NCI-H2227 (cell line): ENCODE measurements at regions not wholly inside any gene's neighbourhood (a gene's known extent, or its start where the extent isn't known, plus 50 kb on each side); places are given as distances from the start of the nearest gene placed in this dataset.
"Not testable (repeated sequence)": the region's sequence is repeated elsewhere in the genome, so short reads cannot be mapped to it uniquely, and the experiment has no call there.

ENCODE experiments used
- DNase-seq: peaks from one replicate; lab custom pipeline; 2025; ENCODE audit not compliant: unreplicated experiment; lab: John Stamatoyannopoulos, UW

DNA sequence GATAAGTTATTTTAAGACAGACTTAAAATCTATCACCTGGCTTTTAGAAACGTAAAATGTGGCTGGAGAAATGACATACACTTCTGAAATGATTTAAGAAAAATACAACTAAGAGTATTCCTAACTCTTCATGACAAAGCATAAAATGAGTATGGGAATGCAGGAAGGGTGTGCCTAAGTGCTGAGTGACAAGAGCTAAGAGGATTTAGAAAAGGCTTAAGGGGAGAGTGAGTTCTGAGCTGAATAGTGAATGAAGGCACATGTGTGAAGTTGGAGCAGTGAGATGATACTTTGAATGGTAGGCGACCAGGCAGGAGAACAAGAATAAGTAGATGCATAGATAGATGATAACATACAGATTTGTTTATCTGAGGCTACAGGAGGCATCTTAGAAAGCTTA is 458.3 kb upstream of the TENM3 start:
- DNase-seq: no peak

DNA sequence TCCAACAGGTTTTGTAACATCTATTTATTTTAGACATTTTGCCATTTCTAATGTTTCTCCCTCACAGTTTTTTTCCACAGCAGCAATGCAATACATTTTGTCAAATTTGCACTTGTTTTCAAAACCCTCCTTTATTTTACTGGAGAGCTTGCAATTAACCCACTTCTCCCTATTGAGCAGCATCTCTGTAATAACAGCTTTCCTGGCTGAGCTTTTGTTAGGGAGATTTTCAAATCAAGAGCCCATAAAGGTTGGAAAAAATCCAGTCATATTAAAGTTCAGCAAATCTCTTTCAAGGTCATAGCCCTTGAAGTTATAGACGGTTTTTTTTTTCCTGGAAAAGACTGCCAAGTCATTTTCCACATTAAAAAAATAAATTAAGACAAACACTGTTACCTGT is 450.6 kb upstream of the TENM3 start:
- peak; percentile 34 for DNase-seq

DNA sequence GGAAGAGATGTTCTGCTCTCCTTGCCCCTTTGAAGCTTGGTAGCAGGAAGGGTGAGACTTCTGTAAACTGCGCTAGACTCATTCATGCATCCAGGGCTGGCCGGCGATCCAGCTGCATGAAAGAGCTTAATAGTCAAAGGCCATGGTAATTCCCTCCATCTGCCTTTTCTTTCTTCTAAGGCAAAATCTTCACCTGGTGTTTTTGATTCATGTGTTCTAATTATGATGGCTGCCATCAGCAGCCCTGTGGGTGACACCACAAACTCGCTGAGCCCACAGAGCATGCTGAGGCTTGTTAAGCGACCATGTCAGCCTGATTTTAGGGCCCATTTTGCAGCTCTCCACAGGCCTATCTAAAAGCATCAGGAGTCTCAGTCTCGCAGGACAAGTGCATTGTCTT is 450.1 kb upstream of the TENM3 start:
- peak; percentile 34 for DNase-seq

DNA sequence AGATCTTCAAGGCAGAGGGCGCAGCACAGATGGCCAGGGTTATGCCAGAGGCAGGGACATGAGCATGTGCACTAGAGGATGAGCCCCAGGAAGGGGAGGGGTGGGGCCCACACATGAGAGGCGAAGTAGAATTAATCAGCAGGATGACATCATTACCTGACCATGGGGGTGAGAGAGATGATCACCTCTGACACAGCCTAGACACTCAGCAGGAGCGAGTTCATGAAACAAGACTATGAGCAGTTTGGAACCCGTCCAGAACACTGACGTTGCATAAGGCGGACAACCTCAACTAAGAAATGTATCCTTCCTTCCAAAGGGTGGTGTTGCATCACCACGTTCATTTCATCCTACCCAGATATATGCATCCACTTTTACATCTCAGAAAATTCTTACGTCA is 446.7 kb upstream of the TENM3 start:
- no peak for DNase-seq

DNA sequence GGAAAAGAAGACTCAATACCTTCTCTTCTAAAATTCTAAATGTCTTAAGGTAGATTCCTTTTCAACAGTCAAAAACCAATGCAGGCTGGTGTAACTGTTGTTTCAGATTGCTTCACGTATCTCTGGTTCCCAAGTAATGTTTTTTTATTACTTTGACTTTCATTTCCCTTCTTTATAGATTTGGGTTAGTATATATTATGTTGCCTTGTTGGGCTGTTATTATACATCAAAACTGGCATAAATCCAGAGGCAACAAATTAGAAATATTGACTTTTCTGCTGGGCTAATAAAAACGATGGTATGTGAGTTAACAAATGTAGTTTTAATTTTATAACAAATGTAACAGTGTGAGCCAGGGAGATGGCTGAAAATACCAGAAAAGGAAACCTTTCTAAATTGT is 444.7 kb upstream of the TENM3 start:
- no peak for DNase-seq

DNA sequence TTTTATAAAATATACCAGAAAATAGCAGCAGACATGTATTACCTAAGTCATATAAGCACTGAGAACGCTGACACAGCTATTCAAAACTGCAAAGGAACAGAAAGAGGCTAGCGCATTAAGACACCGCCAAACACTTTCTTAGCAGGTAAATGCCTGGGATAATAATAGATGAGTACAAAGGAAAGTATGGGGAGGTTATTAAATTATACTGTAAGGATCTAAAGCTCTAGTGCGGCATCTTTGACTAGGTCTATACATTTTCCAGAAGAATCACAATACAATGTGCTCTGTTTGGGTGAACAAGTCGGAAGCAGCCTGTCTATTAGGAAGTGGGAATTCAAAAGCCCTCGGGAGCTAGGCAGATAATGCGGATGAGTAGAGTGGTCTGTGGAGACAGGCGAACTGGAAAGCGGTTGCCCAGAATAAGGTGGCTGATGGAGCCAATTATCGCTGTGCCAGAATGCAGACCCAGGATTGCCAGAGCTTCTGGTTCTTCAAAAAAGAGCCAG is 443.6 kb upstream of the TENM3 start:
- DNase-seq: no peak

DNA sequence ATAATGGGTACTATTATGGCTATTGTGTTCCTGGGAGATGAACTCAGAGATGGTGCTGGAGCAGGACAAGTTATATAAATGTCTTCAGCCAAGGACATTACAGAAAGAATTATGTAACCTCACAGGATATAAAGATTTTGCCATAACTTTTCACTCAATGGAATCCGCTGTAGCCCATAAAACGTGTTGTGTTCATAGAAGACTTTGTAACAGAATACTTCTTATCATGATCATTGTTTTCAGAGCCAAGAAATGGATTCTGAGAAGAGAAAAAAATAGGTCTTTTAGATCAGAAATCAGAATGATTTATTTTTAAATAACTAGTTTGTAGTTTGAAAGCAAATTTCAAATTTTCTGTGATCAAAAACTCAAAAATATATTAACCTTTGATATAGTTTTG is 441.0 kb upstream of the TENM3 start:
- DNase-seq: no peak

DNA sequence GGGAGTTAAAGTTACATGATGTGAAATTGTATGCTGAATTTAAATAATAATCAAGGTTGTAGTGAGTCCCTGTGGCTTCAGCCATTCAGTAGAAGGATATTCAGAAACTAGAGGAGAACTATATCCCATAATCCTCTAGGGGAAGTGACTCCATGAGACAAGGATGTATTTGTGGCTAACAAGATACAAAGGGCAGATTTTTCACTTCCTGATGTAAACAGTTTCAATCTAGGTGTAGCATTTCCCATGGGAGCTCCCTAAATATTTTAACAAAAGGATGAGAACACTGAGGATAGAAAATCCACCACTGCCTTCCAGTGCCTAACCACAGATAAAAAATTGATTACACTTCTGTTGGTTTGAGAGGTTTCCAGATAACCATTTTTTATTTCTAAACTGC is 435.4 kb upstream of the TENM3 start:
- no peak for DNase-seq

DNA sequence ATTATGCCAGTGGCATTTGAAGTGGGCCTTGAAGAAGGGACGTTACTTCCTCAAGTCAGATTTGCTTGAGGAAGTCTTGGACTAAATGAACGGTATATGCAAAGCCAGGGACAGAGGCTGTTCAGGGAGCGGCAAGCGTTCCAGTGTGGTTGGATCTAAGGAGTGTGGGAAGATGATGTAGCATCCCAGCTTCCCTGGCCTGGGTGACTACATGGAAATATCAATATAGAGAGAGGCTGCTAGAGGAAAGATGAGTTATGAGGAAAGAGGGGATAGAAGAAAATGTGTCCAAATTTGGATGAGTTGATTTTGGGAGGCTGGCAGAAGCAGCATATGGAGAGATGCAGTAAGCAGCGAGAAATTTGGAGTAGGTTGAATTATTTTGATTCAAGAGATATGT is 432.5 kb upstream of the TENM3 start:
- DNase-seq: no peak

DNA sequence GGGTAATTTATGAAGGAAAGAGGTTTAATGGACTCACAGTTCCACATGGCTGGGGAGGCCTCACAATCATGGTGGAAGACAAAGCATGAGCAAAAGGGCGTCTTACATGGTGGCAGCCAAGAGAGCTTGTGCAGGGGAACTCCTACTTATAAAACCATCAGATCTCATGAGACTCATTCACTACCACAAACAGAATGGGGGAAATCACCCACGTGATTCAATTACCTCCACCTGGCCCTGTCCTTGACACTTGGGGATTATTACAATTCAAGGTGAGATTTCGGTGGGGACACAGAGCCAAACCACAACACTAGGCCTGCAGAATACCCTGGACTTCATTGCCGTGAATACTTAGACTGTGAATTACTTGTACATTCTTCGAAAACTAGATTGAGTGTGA is 431.7 kb upstream of the TENM3 start:
- DNase-seq: not testable (repeated sequence)

DNA sequence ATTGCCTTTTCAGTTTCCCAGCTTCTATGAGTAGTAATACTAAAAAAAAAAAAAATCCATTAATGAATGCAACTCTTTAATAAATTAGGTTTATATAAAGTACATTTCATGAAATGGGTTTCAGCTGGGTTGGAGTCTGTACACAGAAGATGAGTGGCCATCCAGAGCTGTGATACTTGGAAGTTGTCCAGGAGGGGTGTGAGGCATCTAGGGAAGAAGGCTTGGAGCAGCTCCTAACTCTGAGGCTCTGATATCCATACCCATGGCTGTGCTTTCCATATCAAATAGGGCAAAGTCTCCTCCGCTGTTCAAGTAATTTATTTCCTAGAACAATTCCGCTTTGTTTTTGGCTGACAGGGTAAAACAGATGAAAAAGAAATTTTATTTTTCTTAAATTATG is 423.3 kb upstream of the TENM3 start:
- DNase-seq: no peak

DNA sequence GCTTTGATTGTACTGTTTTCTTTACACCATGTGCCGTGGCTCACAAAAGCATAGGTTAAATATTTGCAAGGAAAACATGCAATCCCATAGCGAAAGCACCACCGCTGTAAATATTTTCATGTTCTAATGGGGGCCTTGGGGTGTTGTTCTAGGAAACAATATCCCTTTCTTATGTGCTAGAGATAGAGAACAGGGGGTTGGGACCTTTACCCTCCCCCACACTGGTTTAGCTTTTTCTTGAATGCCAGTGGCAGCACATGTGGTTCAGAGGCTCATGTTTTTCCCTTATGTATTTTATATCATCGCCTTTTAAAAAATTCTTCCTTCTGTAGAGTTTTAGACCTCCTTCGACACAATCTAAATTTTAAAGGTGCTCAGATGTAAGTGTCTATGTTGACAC is 422.6 kb upstream of the TENM3 start:
- DNase-seq: no peak

DNA sequence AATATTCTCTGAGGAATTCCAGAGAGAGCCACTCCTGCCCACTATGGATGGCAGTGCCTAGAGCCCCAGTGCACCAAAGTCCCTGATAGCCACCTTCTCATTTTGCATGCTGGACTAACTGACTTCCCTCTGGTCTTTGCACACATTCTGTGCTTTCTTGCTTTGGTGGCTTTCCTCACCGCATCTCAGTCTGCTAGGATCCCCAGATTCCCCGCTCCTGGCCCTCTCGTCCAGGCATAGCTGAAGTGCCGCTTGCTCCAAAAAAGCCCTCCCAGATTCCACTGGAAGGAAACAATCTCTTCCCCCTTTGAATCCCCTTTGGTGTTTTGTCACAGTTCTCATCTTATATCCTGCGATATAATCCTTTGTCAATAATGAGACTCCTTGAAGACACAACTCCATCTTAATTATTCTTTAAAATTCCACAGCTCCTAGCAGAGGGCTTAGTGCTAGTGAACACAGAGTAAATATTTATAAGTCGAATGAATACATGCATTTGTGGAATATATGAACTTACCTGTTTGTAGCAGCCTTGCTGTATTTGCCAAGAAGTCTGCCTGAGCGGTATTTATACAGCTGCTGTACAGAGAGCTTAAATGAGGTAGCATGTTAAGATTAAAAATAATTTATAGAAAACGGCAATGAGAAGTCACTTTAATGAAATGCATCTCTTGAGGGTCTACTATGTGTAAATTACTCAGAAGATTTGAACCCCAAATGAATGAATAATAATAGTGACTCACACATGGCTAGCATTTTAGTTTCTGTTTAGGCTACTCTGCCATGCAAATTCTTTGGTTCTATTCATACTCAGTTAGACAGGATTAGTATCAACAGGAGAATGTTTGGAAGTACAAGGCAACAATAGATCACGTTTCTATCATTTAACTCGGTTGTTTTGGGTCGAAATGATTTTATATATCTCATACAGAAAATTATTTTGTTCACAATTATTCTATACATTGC is 421.9 kb upstream of the TENM3 start:
- no peak for DNase-seq

DNA sequence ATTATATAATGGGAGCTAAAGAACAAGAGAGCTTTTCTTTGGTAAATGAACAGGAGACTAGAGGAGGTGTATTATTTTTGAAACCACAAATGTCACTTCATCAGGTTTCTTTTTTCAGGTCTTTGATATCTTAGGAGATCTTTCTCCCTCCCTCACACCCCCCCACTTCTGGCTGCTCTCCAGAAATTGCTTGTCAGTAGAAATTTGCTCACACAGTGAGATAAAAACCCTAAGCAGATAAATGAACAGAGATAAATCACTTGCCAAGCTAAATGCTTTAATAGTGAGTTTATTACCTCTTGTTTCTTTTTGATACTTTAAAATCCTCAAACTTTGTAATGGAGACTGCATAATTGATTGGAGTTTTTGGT is 421.2 kb upstream of the TENM3 start:
- no peak for DNase-seq

DNA sequence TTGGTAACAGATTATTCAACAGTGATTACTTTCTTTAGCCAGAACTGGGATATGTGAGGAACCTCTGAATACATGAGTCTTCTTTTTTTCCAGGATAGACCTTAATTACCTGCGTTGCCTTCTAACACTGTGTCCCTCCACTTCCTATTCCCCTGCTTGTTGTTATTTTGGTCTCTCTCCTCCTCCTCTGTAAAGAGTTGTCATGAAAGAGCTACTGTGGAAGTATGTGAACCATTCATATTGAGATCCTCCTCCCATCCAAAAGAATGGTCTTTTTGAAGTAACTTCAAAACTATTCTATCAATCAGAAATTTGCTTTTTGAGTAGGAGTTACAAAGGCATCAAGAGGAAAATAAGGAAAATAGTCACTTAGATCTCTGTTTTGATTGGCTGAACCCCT is 420.0 kb upstream of the TENM3 start:
- DNase-seq: no peak

DNA sequence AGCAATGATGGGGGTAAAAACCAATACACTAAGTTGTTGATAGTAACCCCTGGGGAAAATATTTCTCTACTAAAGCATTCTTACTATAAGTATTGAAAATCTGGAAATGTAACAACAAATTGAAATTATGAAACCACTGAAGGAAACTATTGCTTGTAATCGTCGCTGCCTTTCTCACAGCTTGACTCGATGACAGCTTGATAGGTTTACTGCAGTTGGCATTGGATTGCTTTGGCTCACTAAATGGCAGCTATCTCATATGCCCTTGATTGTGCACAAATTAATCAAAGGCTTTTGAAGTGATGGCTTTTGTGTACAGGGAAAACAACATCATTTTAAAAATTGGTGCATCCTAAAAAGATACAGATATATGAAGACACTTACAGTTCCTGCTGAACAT is 419.6 kb upstream of the TENM3 start:
- no peak for DNase-seq

DNA sequence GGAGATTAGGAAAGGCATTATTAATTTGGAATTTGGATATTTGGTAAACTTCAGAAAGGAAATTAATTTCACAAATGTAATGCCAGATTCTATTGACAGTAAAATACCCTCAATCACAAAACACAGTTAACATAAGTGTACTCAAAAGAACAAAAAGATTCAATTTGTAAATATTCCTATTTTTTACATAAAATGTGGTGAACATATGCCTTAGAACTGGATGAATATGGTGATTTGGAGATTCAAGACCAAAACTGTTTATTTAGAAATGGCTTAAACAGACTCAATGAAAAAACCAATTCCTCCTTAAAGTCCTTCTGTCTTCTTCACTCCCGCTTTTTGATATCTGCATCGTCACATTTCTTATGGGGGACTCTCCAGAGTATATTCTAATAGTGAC is 417.6 kb upstream of the TENM3 start:
- no peak for DNase-seq

DNA sequence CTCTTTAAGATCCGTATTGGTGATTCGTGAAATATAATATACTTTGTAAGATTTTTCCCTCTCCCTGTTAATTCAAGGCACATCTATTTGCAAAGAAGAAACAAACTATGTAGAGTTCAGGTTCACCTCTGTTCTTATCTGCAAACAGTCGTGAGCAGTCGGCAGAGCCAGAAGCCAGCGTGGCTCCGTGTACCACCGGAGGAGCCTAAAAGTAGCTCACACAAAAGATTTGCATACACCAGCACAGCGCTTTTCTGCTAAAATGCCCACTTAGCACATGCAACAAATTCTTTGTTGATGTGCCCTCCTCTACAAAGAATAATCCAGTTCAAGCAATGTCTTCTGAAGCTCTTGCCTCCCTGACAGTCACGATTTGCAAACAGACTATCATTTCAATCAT is 416.0 kb upstream of the TENM3 start:
- no peak for DNase-seq

DNA sequence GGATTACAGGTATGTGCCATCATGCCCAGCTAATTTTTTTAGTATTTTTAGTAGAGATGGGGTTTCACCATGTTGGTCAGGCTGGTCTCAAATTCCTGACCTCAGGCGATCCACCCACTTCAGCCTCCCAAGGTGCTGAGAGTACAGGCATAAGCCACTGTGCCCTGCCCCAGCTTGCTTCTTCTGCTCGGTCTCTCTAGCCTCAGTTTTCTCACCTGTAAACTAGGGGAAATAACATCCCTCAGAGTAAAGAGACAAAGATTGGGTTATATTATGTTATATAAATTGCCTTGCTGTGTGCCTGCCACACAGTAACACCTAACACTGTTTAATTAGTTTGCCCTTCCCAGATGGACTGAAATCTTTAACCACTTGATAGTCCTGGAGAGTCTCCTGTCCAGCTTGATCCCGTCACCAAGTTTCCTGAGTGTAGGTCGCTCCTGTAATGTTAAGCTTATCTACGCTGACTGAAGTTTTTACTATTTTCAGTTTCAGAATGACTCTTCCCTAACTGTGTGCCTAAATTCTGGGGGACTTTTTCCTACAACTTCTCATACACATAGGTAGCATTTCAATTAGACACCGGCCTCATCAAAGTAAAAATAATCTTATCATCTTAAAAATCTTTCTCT is 412.7 kb upstream of the TENM3 start:
- DNase-seq: no peak

DNA sequence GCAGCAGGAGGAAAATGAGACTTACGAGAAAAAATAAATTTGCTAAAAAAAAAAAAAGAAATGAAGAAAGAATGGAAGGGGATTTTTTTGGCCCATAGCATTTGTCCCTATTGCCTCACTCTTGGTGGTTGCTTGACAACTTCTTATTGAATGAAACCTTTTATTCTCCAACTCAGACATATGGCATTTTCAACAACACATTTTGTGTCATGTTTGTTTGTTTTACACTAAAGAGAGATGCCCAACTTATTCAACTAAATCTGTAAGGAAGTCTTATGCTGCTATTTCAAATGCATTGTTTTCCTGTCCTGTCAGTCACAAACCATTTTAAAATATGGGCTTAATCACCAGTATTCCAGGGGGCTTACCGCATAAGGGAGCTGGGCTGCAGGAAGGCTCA is 409.1 kb upstream of the TENM3 start:
- DNase-seq: no peak

DNA sequence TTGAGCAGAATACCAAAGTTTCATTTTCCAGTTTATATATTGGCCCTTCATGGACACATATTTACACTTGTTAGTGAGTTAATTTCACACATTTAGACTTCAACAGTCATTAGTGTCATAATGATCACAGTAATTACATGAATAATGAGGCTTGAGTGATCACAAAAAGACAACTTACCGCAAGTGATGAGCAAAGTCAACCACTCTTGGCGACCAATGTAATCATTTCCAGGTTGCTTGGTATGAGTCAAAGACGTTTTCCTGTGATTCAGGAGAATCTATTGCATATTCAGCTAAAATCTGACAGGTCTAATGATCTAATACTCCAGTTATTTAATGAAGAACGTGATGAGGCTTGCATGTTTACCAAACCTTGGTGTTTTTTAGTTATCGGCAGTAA is 407.9 kb upstream of the TENM3 start:
- DNase-seq: no peak

DNA sequence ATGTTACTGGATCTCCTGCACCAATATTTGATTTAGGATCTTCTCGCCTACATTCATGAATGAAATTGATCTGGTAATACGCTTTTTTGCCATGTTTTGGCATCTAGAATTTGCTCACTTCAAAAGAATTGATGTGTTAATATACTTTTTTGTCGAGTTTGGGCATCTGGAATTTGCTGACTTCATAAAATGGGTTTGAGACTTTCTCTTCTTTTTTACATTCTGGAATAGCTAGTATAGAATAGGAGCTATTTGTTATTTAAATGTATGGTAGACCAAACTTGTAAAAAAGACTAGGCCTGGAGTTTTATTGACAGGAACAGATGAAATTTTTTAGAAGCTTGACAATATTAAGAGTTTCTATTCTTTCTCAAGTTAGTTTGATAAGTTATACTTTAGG is 404.9 kb upstream of the TENM3 start:
- no peak for DNase-seq
